Epithelial cell of prostate (primary cell): ENCODE measurements at regions not wholly inside any gene's neighbourhood (a gene's known extent, or its start where the extent isn't known, plus 50 kb on each side); places are given as distances from the start of the nearest gene placed in this dataset.

Source experiments
- DNase-seq: peaks from one replicate; pipeline ENCODE4 v3.0.0-alpha.2; 2011; ENCODE audit warnings: low read depth, low spot score
- H3K27ac ChIP-seq: fragments of 450-650 bp; 2 replicates; pipeline ENCODE4 v1.5.1; 2017; ENCODE audit warnings: mild to moderate bottlenecking

GRCh38 chr7:80563561-80564327 lies 51.9 kb upstream of the GNAT3 start:
- DNase-seq = peak; percentile 8
- H3K27ac ChIP-seq = no peak overlapping the region

- no peak overlapping the region for H3K27ac ChIP-seq
- no peak for DNase-seq
Observed at GRCh38 chr7:80565554-80565953, 53.7 kb upstream of the GNAT3 start.

GRCh38 chr7:80581486-80582260 lies 56.8 kb upstream of the CD36 start:
- peak; percentile 39 for DNase-seq
- H3K27ac ChIP-seq = no peak overlapping the region

GRCh38 chr7:80583901-80584300 lies 54.5 kb upstream of the CD36 start:
- DNase-seq = no peak
- no peak overlapping the region for H3K27ac ChIP-seq

GRCh38 chr7:80584778-80585177 lies 53.7 kb upstream of the CD36 start:
- H3K27ac ChIP-seq = no peak overlapping the region
- DNase-seq = peak; percentile 61

GRCh38 chr7:80587538-80587937 lies 50.9 kb upstream of the CD36 start:
- no peak overlapping the region for H3K27ac ChIP-seq
- DNase-seq = no peak

- H3K27ac ChIP-seq = no peak overlapping the region
- DNase-seq = no peak
Observed at GRCh38 chr7:80588591-80588990, 49.9 kb upstream of the CD36 start.
